COLO668 (cell line): ENCODE measurements at regions not wholly inside any gene's neighbourhood (a gene's known extent, or its start where the extent isn't known, plus 50 kb on each side); places are given as distances from the start of the nearest gene placed in this dataset.

Experiments
- DNase-seq: peaks from one replicate; lab custom pipeline; 2025; ENCODE audit not compliant: unreplicated experiment; lab: John Stamatoyannopoulos, UW

GRCh38 chr12:34289431-34290380 lies 267.4 kb downstream of the ALG10 start:
- DNase-seq = no peak

DNA sequence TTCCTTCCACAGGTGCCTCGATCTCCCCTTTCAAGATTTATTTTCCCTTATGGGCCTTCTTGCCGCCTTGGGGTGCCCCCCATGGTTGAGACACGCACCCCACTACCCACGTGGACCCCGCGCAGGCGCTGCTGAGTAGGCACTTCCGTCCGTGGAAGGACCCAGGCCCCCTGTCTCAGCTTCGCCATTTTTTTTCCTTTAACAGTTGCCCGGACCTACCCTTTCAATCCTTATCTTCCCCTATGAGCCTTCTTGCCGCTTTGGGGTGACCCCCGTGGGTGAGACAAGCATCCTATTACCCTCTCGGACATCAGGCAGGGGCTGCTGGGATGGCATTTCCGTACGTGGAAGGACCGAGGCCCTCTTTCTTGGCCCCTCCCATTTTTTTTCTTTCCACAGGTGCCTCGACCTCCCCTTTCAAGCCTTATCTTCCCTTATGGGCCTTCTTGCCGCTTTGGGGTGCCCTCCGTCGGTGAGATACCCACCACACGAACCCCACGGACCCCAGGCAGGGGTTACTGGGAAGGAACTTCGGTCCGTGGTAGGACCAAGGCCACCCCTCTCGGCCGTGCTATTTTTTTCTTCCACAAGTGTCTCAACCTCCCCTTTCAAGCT lies 268.2 kb downstream of the ALG10 start:
- DNase-seq = no peak

DNA sequence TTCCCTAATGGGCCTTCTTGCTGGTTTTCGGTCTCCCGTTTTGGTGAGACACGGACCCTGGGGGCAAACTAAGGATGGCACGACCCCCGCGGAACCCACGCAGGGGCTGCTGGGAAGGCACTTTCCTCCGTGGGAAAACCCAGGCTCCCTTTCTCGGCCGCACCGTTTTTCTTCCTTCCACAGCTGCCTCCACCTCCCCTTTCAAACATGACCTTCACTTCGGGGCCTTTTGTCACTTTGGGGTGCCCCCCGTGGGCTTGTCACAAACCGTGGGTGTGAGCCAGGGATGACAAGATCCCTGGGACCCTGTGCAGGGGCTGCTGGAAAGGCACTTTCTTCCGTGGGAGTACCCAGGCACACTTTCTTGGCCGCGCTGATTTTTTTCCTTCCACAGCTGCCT lies 268.7 kb downstream of the ALG10 start:
- DNase-seq = no peak

DNA sequence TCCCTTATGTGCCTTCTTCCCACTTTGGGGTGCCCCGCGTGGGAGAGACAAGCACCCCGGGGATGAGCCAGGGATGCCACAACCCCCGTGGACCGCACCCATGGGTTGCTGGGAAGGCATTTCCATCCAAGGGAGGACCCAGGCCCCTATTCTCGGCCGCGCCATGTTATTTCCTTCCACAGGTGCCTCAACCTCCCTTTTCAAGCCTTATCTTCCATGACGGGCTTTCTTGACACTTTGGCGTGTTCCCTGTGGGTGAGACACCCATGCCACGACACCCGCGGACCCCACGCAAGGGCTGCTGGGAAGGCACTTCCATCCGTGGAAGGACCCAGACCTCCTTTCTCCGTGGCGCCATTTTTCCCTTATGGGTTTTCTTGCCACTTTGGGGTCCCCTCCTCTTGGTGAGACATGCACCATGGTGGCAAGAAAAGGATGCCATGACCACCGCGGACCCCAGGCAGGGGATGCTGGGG lies 269.2 kb downstream of the ALG10 start:
- DNase-seq = no peak

DNA sequence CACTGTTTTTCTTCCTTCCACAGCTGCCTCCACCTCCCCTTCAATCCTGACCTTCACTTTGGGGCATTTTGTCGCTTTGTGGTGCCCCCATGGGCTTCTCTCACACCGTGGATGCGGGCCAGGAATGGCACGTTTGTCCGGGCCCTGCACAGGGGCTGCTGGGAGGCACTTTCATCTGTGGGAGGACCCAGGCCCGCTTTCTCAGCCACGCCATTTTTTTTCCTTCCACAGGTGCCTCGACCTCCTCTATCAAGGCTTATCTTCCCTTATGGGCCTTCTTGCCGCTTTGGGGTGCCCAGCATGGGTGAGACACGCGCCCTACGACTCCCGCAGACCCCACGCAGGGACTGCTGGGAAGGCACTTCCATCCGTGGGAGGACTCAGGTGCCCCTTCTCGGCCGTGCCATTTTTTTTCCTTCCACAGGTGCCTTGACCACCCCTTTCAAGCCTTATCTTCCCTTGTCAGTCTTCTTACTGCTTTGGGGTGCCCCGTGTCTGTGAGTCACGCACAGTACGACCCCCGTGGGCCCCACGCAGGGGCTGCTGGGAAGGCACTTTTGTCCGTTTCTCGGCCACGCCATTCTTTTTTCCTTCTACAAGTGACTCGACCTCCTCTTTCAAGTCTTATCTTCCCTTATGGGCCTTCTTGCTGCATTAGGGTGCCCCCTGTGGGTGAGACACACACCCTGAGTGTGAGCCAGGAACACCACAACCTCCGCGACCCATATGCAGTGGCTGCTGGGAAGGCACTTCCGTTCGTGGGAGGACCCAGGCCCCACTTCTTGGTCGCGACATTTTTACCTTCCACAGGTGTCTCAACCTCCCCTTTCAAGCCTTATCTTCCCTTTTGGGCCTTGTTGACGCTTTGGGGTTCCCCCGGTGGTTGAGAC lies 270.7 kb downstream of the ALG10 start:
- no peak for DNase-seq

DNA sequence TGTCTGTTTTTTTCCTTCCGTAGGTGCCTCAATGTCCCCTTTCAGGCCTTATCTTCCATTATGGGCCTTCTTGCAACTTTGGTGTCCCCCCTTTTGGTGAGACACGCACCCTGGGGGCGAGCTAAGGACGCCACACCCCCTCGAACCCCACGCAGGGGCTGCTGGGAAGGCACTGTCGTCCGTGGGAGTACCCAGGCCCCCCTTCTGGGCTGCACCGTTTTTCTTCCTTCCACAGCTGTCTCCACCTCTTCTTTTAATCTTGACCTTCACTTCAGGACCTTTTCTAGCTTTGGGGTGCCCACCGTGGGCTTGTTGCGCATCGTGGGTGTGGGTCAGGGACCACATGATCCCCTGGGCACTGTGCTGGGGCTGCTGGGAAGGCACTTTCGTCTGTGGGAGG lies 271.8 kb downstream of the ALG10 start:
- DNase-seq = no peak

DNA sequence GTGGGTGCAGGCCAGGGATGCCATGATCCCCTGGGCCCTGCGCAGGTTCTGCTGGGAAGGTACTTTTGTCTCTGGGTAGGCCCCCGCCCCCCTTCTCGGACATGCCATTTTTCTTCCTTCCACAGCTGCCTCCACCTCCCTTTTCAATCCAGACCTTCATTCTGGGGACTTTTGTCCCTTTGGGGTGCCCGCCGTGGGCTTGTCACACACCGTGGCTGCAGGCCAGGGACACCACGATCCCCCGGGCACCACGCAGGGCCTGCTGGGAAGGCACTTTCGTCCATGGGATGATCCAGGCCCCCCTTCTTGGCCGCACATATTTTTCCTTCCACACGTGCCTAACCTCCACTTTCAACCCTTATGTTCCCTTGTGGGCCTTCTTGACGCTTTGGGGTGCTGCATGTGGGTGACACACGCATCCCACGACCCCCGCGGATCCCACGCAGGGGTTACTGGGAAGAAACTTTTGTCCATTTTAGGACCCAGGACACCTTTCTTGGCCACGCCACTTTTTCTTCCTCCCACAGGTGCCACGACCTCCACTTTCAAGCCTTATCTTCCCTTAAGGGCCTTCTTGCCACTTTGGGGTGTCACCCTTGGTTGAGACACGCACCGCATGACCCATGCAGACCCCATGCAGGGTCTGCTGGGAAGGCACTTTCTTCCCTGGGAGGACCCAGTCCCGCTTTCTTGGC lies 272.5 kb downstream of the ALG10 start:
- DNase-seq = no peak

DNA sequence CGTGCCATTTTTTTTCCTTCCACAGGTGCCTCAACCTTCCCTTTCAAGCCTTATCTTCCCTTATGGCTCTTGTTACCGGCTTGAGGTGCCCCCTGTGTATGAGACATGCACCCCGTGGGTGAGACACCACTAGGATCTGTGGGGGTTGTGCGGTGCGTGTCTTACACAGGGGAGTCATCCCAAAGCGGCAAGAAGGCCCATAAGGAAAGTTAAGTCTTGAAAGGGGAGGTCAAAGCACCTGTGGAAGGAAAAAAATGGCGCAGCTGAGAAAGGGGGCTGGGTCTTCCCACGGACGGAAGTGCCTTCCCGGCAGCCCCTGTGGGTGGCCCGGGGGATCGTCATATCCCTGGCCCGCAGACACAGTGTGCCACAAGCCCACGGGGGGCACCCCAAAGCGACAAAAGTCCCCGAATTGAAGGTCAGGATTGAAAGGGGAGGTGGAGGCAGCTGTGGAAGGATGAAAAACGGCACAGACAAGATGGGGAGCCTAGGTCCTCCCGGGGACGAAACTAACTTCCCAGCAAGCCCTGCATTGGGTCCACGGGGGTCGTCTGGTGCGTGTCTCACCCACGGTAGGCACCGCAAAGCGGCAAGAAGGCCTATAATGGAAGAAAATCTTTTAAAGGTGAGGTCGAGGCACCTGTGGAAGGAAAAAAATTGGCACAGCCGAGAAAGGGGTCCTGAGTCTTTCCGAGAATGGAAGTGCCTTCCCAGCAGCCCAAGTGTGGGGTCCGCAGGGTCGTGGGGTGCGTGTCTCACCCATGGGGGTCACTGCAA lies 273.3 kb downstream of the ALG10 start:
- no peak for DNase-seq

GRCh38 chr12:34296143-34297041 lies 274.1 kb downstream of the ALG10 start:
- no peak for DNase-seq

- no peak for DNase-seq
These were observed 275.0 kb downstream of the ALG10 start for GRCh38 chr12:34297126-34297789.

- DNase-seq = no peak
These were observed 275.5 kb downstream of the ALG10 start for GRCh38 chr12:34297790-34298164.

DNA sequence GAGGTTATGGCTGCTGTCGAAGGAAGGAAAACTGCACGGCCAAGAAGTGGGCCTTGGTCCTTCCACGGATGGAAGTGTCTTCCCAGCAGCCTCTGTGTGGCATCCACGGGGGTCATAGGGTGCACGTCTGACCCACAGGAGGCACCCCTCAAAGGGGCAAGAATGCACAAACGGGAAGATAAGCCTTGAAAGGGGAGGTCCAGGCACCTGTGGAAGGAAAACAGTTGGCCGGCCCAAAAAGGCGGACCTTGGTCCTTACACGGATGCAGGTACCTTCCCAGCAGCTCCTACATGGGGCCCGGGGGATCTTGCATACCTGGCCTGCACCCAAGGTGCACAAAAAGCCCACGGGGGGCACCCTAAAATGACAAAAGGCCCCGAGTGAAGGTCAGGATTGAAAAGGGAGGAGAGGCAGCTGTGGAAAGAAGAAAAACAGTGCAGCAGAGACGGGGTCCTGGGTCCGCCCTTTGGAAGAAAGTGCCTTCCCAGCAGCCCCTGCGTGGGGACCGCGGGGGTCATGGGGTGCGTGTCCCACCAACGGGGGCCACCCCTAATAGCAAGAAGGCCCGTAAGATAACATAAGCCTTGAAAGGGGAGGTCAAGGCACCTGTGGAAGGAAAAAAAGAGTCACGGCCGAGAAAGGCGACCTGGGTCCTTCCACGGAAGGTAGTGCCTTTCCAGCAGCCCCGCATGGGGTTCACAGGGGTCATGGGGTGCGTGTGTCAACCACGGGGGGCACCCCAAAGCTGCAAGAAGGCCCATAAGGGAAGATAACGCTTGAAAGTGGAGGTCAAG lies 276.1 kb downstream of the ALG10 start:
- DNase-seq = no peak

DNA sequence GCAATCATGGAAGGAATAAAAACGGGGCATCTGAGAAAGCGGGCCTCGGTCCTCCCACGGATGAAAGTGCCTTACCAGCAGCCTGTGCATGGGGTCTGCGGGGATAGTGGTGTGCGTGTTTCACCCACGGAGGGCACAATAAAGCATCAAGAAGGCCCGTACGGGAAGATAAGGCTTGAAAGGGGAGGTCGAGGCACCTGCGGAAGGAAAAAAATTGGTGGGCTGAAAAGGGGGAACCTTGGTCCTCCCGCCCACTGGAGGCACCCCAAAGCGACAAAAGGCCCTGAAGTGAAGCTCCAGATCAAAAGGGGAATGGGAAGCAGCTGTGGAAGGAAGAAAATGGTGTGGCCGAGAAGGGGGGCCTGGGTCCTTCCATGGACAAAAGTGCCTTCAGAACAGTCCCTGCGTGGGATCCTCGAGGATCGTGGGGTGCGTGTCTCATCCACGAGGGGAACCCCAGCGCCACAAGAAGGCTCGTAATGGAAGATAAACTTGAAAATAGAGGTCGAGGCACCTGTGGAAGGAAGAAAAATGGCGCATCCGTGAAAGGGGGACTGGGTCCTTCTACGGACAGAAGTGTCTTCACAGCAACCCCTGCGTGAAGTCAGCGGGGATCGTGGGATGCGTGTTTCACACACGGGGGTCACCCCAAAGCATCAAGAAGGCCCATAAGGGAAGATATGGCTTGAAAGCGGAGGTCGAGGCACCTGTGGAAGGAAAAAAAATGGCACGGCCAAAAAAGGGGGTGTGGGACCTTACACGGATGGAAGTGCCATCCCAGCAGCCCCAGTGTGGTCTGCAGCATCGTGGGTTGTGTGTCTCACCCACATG lies 276.9 kb downstream of the ALG10 start:
- DNase-seq = no peak

DNA sequence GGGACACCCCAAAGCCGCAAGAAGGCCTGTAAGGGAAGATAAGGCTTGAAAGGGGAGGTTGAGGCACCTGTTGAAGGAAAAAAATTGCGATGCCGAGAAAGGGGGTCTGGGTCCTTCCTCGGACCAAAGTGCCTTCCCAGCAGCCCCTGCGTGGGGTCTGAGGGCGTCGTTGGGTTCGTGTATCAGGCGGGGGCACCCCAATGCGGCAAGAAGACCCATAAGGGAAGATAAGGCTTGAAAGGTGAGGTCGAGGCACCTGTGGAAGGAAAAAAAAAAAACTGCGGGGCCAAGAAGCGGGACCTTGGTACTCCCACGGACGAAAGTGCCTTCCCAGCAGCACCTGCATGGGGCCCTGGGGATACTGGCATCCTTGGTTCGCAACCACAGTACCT lies 277.5 kb downstream of the ALG10 start:
- DNase-seq = no peak

DNA sequence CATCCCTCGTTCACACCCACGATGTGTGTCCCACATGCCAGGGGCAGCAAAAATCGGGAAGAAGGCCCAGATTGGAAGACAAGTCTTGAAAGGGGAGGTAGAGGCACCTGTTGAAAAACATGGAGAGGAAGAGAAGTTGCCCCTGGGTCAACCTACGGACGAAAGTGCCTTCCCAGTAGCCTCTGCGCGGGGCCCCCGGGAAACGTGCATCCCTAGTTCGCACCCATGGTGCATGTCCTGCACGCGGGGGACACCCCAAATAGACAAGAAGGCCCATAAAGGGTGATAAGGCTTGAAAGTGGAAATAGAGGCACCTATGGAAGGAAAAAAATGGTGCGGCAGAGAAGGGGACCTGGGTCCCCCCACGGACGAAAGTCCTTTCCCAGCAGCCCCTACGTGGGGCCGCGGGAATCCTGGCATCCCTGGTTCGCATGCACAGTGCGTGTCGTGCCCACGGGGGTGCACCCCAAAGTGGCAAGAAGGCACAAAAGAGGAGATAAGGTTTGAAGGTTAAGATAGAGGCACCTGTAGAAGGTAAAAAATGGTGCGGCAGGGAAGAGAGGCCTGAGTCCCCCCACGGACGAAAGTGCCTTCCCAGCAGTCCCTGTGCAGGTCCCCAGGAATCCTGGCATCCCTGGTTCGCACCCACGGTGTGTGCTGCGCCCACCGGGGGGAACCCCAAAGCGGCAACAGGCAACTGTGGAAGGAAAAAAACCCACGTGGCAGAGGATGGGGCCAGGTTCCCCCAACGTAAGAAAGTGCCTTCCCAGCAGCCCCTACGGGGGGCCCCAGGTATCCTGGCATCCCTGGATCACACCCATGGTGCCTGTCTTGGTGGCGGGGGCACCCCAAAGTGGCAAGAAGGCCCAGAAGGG lies 278.3 kb downstream of the ALG10 start:
- no peak for DNase-seq
